IPS-18c (cell line): ENCODE measurements at regions not wholly inside any gene's neighbourhood (a gene's known extent, or its start where the extent isn't known, plus 50 kb on each side); places are given as distances from the start of the nearest gene placed in this dataset.
"Not testable (repeated sequence)": the region's sequence is repeated elsewhere in the genome, so short reads cannot be mapped to it uniquely, and the experiment has no call there.

Experiments
- H3K4me3 ChIP-seq: 2 replicates; pipeline ENCODE4 v1.7.0; 2013; ENCODE audit warnings: low read depth, mild to moderate bottlenecking, low read length, moderate library complexity; ENCODE audit not compliant: insufficient read depth
- H3K9me3 ChIP-seq: one replicate; pipeline ENCODE4 v1.6.1; 2013; ENCODE audit warnings: mild to moderate bottlenecking, low read length, moderate library complexity; ENCODE audit not compliant: control insufficient read depth, insufficient read depth

DNA sequence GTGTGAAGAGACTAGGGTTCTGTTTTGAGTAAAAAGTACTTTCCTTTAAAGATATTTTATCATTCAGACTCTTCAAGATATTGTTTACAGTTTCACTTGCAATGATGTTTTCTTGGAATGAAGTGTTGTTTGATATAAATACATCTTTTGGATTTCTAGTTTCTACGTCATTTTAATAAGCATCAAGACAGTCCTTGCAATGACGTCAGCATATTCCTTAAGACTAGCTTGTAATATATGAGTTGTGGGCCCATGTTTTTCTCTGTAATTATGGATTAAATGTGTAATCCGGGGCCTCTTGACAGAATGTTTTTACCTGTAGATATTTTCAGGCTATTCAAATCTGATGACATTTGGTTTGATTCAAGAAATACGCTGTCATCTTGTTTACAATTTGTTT is 66.1 kb downstream of the RBMX2 start:
- Histone ChIP-seq H3K9me3 (no peaks in the 10 kb centered on the region), H3K4me3 (no peak overlapping the region)

DNA sequence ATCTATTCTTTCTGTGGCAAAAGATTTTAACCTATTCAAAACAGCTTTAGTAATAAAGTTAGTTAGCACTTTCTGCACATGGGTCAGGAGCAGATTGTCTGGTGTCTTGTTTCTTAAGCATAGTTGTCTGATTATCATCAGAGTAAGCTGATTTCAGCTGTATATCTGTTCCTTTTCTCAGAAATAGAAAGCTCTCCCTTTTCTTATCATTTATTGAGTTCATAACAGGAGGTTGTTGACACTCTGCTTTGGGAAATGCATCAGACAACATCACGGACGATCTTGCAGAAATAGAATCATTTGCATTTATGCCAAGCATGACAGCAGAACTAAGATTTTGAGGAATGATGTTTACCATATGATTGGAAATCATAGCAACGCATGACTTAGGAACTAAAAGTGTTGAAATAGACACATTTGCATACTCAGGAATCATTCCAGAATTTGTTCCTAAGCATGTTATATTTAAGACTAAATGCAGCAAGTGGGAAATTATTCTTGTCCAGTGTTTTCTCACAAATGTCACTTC is 66.7 kb downstream of the RBMX2 start:
- Histone ChIP-seq H3K4me3 (no peak overlapping the region), H3K9me3 (no peaks in the 10 kb centered on the region)

DNA sequence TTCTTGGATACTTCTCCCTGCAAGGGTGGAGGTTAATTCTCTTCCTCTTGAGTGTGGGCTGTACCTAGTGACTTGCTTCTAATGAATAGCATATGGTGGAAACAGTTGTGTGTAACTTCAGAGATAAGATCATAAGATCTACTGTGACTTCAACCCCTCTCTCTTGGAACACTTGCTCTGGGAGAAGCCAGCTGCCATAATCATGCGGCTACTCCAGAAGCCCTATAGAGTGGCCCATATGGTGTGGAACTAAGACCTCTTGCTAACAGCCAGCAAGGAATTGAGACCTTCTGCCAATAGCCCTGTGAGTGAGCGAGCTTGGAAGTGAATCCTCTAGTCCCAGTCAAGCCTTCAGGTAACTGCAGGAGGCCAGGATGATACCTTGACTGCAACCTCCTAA is 81.1 kb downstream of the RBMX2 start:
- Histone ChIP-seq H3K9me3 (peaks cover 13% of the 10 kb centered on the region), H3K4me3 (no peak overlapping the region; the same call in 1 of the 2 replicates)

DNA sequence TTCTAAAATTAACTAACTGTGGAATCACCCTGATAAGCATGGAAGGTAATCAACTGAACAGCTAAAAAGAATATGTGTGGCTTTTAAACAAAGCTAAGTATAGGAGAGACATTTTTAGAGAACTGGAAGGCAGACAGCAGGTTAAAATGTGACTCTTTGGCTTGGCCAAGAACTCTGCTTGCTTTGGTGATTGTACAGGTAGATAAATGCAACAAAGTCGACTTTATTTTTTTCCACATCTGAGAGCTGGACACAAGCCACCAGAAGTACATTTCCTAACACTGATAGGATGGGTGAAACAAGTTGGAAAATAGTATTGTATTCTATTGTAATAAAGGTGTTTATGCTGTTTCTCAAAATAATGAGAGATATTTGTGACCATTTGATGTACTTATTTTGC is 84.1 kb downstream of the RBMX2 start:
- Histone ChIP-seq H3K9me3 (peaks cover 11% of the 10 kb centered on the region), H3K4me3 (no peak overlapping the region)

DNA sequence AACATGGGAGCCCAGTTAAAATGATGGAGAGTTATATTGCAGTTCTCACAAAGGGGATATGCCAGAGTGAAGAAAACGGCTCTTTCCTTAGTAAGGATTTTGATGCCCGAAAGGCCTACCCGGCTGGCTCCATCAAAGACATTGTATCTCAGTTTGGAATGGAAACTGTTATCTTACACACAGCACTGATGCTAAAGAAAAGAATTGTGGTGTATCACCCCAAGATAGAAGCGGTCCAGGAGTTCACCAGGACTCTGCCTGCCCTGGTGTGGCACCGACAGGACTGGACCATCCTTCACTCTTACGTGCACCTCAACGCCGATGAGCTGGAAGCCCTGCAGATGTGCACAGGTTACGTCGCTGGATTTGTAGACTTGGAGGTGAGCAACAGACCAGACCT is 93.7 kb downstream of the RBMX2 start:
- H3K4me3 ChIP-seq, H3K9me3 ChIP-seq: not testable (repeated sequence)

DNA sequence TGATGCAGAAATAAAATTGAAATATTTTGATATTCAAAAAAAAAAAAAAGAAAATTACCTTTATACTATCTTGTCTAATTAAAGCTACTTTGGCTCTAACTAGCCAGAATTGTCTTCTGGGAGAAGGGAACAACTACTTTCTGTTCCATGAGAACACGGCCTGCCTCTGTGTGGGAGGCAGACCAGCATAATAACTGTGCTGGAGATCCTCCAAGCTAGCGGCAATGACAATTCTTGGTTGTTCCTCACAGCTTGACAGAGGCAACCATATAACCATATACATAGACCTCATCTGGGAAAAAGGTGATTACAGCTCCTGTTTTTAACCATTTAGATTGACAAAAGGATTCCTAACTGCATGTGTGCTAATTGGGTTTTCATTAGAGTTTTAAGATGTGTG is 95.7 kb downstream of the RBMX2 start:
- Histone ChIP-seq H3K4me3 (no peak overlapping the region), H3K9me3 (no peaks in the 10 kb centered on the region)

DNA sequence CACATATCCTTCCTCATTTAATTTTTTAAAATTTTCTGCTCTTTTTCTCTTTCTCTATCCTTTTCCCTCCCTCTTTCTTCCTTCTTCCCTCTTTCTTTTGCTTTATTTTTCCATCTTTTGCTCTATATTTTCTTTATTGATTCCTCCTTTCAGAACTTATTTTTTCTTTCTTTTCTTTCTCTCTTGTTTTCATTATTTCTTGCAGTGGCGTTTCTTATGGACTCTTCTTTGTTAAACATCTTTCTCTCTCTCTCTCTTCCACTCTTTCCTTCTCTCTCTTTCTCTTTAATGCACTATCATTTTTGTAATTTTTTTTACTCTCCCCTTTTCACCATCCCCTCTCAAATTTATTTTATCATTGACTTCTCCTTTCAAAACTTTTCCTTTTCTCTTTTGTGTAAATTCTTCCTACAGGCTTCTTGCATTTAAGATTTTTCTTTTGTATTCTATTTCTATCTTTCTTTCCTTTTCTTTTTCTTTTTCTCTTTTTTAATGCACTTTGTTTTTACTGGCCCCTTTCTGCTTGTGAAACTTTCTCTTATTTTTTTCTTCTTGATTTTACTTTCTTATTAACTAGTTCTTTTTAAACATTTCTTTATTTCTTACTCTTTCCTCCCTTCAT is 97.0 kb downstream of the RBMX2 start:
- Histone ChIP-seq H3K9me3 (no peaks in the 10 kb centered on the region), H3K4me3 (no peak overlapping the region)

DNA sequence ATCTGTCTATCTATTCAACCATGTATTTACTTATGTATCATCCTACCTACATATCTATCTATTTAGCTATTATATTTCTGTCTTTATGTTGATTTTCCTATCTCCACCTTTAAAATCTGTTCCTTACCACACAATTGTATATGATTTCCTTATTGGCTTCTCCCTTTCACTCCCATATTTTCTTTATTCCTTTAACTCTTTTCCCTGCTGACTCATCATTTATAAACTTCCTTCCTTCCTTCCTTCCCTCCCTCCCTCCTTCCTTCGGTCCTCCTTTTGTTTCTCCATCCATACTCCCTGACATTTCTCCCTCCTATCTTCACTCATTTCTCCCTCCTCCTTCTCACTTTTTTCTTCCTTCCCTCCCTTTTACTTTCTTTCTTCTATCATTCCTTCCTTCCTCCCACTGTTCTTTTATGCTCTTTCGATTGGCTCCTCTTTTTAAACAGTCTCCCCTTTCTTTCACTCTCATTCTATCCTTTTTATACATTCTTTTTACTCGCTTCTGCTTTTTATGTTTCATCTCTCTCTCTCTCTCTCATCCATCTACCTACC is 100.3 kb downstream of the RBMX2 start:
- Histone ChIP-seq H3K4me3 (no peak overlapping the region), H3K9me3 (no peaks in the 10 kb centered on the region)

DNA sequence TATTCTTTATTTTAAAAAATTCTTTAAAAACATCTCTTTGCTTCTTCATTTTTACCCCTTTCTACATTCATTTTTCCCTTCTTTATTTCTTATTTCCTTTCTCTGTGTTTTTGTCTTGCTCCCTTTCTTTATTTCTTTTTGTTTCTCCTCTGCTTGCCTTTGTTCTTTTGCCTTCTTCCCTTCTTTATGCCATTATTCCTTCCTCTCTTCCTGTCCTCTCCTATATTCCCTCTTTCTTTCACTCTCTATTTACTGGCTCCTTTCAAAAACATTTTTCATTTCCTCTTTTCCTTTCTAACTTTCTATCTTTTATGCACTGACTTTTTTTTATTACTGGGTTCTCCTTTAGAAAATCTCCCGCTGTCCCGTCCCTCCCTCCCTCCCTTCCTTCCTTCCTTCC is 102.2 kb downstream of the RBMX2 start:
- Histone ChIP-seq H3K9me3 (no peaks in the 10 kb centered on the region), H3K4me3 (no peak overlapping the region)

DNA sequence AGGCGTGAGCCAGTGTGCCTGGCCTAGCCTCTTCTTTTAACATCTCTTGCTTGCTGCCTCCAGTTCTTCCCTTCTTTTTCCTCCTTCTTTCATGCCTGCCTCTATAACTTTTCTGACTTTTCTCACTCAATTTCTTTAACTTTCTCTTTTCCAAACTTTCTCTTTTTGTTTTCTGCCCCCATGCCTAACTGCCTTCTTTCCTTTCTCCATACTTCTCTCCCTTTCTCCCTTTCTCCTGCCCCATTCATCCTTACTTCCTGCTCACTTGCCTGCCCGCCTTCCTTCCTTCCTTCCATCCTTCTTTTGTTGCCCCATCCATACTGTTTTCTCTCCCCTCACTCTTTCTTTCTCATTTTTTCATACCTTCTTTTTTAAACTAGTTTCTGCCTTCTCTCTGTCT is 105.2 kb downstream of the RBMX2 start:
- Histone ChIP-seq H3K4me3 (no peak overlapping the region), H3K9me3 (peaks cover 2% of the 10 kb centered on the region)

DNA sequence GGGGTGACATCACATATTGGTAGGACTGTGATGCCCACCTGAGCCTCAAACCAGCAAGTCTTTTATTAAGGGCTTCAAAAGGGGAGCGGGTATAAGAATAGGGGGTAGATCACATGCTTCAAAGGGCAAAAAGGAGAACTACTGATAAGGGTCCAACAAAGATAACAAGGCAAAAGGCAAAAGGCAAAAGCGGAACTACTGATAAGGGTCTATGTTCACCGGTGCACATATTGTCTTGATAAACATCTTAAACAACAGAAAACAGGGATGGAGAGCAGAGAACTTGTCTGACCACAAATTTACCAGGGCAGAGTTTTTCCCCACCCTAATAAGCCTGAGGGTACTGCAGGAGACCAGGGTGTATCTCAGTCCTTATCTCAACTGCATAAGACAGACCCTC is 110.7 kb downstream of the RBMX2 start:
- not testable (repeated sequence) for H3K9me3 ChIP-seq

DNA sequence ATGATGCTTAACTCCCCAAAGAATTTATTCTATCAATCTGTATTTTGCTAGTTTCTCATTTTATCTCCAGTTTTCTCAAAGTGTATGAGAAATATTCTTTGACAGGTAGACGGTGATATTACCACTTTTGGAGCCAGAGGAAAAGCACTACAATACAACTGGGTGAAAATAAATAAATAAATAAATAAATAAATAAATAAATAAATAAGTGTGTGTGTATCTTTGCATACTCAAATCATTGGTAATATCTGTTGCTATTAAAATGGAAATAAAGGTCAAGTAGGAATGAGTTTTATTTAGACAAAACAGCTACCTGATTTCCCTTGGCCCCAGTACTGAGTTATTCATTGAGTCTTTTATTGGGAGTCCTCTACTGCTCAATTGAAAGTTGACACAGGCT is 114.3 kb downstream of the RBMX2 start:
- Histone ChIP-seq H3K9me3 (peaks cover 3% of the 10 kb centered on the region), H3K4me3 (no peak overlapping the region)

More for the DNA sequence above, 110.7 kb downstream of the RBMX2 start:
- not testable (repeated sequence) for H3K4me3 ChIP-seq

DNA sequence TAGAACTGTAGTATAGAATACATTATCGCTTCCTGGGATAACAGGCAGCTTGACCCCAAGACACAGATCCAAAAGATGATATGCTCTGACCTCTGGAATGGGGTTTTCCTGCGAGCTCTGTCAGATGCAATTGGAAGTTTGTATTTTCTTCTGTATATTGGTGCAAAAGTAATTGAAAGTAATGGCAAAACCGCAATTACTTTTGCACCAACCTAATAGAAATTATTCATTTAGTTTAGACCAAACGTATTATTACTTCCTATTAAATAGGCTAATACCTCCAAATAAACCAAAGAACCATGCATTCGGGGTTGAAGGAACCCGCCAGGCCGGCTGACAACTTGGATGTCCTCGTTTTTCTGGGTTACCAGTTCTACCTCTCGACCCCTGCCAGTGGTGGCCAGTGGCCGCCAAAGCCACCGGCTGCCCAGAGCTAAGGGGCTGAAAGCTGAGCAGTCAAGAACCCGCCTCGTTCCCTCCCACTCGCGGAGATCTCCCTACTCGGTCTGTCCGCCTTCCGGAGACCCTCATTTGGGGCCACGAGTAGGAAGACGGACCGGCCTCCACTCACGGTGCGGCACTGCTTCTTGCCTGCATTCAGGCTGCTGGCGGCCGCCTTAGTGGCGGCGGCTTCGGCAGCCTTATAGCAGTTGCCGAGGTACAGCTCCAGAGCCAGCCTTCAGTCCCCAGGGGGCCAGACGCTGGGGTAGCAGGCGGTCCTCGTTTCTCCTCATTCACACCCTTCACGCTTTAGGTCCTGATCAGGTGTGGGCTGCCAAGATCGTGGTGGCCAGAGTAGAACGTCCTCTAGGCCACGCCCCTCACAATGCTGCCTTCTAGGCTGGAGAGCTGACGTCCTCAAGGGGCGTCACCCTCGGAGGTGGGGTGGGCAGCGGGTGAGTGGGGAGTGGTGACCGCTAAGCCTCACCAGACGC is 121.9 kb downstream of the RBMX2 start:
- peak overlapping the region; percentile 64 for H3K4me3 ChIP-seq

DNA sequence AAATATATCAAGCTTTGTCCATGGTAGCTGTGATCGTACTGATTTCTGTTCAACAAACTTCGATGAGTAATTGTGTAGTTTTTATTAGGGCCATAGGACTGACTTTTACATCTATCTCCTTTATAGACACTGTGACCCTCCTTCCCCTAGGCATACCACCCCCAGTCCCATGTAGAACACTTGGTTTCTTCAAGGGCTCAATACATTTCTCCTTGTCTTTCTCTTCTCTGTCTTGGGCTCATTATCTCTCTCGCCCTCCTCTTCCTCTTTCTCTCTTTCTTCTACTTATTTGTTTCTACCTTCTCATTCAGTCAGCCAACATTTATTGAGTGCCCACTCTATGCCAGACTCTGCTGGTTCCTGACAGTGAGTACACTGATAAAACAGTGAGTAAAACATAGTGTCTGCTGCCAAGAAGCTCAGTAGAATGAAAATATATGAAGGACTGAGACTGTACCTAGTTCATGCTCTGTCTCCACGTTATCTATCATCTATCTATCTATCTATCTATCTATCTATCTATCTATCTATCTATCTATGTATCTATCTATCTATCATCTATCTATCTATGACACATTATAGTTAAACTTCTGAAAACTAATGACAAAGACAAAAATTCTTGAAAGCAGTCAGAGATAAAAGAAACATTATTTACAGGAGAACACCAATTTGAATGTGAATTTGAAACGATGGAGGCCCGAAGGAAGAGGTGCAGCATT is 122.8 kb downstream of the RBMX2 start:
- Histone ChIP-seq H3K4me3 (no peak overlapping the region), H3K9me3 (peaks cover 18% of the 10 kb centered on the region)

More for the DNA sequence above, 121.9 kb downstream of the RBMX2 start:
- H3K9me3 ChIP-seq: peaks cover 10% of the 10 kb centered on the region

DNA sequence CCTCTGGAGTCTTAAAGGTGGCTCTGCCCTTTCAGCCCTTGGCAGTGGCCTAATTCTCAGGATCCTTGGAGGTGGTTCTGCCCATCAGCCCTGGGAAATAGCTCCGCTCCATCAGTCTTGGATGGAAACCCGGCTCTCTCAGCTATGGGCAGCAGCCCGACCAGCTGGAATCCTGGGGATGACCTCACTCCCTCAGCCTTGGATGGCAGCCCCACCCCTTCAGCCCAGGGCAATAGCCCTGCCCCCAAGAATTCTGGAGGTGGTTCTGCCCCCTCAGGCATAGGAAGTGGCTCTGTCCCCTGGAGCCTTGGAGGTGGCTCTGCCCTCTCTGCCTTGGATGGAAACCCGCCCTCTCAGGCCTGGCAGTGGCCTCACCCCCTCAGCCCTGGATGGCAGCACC is 127.7 kb downstream of the RBMX2 start:
- Histone ChIP-seq H3K4me3 (no peak overlapping the region), H3K9me3 (peaks cover 19% of the 10 kb centered on the region)

DNA sequence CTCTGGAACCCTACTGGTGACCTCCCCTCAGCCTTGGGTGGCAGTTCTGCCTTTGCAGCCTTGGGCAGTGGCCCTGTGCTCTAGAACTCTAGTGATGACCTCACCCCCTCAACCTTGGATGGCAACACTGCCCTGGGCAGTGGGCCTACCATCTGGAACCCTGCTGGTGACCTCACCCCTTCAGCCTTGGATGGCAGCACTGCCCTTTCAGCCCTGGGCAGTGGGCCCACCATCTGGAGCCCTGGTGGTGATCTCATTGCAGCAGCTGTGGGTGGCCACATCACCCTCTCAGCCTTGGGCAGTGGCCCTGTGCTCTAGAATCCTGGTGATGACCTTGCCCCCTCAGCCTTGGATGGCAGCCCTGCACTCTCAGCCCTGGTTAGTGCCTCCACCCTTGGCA is 129.3 kb downstream of the RBMX2 start:
- peaks cover 18% of the 10 kb centered on the region for H3K9me3 ChIP-seq
- H3K4me3 ChIP-seq: no peak overlapping the region

DNA sequence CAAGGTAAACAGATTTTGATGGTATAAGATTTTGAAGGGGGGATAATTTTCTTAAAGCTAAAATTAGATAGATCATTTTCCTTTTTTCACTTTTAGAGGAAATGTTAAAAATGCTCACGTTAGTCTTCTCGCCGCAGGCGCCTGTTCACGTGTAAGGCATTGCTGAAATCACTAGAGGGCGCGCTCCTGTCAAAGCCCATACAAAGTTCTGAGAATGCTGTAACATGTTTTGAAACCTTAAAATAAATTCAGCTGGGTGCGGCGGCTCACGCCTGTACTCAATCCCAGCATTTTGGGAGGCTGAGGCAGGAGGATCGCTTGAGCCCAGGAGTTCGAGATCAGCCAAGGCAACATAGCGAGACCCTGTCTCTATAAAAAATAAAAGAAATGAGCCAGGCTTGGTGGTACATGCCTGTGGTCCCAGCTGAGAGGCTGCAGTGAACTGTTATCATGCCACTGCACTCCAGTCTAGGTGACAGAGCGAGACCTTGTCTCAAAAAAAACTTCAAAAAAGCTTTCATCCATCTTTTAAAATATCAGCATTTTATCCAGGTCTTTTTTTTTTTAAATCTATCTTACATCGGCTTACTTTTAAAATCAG is 138.0 kb downstream of the RBMX2 start:
- Histone ChIP-seq H3K9me3 (peaks cover 5% of the 10 kb centered on the region), H3K4me3 (no peak overlapping the region)
